Glutamatergic neuron (in vitro differentiated cells): ENCODE measurements at regions not wholly inside any gene's neighbourhood (a gene's known extent, or its start where the extent isn't known, plus 50 kb on each side); places are given as distances from the start of the nearest gene placed in this dataset.
A peak's percentile ranks its signal among the peaks of the same experiment; 100 is the strongest.

Source experiments
- DNase-seq: peaks from one replicate; pipeline ENCODE4 v3.0.0; 2022
- H3K27ac Mint-ChIP-seq: one replicate; pipeline ENCODE4 v1.8.0; 2020; ENCODE audit warnings: mild to moderate bottlenecking, mixed read lengths, inconsistent platforms; ENCODE audit not compliant: unreplicated experiment
- H3K27me3 Mint-ChIP-seq: one replicate; pipeline ENCODE4 v1.8.0; 2020; ENCODE audit warnings: mild to moderate bottlenecking, moderate library complexity, mixed read lengths, inconsistent platforms; ENCODE audit not compliant: unreplicated experiment
- H3K36me3 Mint-ChIP-seq: one replicate; pipeline ENCODE4 v1.8.0; 2020; ENCODE audit warnings: mild to moderate bottlenecking, mixed read lengths, inconsistent platforms; ENCODE audit not compliant: unreplicated experiment
- H3K4me1 Mint-ChIP-seq: one replicate; pipeline ENCODE4 v1.8.0; 2020; ENCODE audit warnings: mild to moderate bottlenecking, low read depth, mixed read lengths, inconsistent platforms; ENCODE audit not compliant: unreplicated experiment
- H3K4me3 Mint-ChIP-seq: one replicate; pipeline ENCODE4 v1.8.0; 2020; ENCODE audit warnings: mild to moderate bottlenecking, mixed read lengths, inconsistent platforms; ENCODE audit not compliant: unreplicated experiment
- H3K9me3 Mint-ChIP-seq: one replicate; pipeline ENCODE4 v1.8.0; 2020; ENCODE audit warnings: mild to moderate bottlenecking, moderate library complexity, mixed read lengths, inconsistent platforms; ENCODE audit not compliant: unreplicated experiment
- CTCF ChIP-seq: fragments of 200-600 bp; sonication (generic); IDR thresholded peaks from one replicate; pipeline ENCODE4 v1.5.0; 2021; ENCODE audit not compliant: partially characterized antibody, unreplicated experiment

GRCh38 chr12:75587340-75588106 lies 76.1 kb upstream of the KRR1 start:
- TF ChIP-seq CTCF: no peak
- H3K27me3 Mint-ChIP-seq: peaks cover 7% of the 10 kb centered on the region
- H3K4me1 Mint-ChIP-seq: peaks cover 49% of the 10 kb centered on the region
- no peak for DNase-seq
- peaks cover 1% of the 10 kb centered on the region for H3K9me3 Mint-ChIP-seq
- peak overlapping the region; percentile 19 for H3K27ac Mint-ChIP-seq
- H3K4me3 Mint-ChIP-seq: no peak overlapping the region
- H3K36me3 Mint-ChIP-seq: no peaks in the 10 kb centered on the region

- DNase-seq: no peak
- Mint-ChIP-seq H3K36me3 (no peaks in the 10 kb centered on the region), H3K4me3 (no peak overlapping the region), H3K4me1 (peaks cover 34% of the 10 kb centered on the region), H3K27me3 (peaks cover 2% of the 10 kb centered on the region), H3K27ac (no peak overlapping the region), H3K9me3 (no peaks in the 10 kb centered on the region)
- no peak for TF ChIP-seq CTCF
Observed at GRCh38 chr12:75585330-75585729, 73.9 kb upstream of the KRR1 start.

- no peaks in the 10 kb centered on the region for H3K36me3 Mint-ChIP-seq
- TF ChIP-seq CTCF: no peak
- no peak overlapping the region for H3K4me3 Mint-ChIP-seq
- H3K9me3 Mint-ChIP-seq: peaks cover 8% of the 10 kb centered on the region
- peaks cover 7% of the 10 kb centered on the region for H3K27me3 Mint-ChIP-seq
- peaks cover 30% of the 10 kb centered on the region for H3K4me1 Mint-ChIP-seq
- H3K27ac Mint-ChIP-seq: no peak overlapping the region
- no peak for DNase-seq
Observed at GRCh38 chr12:75583355-75583754, 71.9 kb upstream of the KRR1 start.

GRCh38 chr12:75581515-75581914 lies 70.1 kb upstream of the KRR1 start:
- Mint-ChIP-seq H3K27me3 (peaks cover 4% of the 10 kb centered on the region), H3K4me1 (peaks cover 23% of the 10 kb centered on the region), H3K36me3 (no peaks in the 10 kb centered on the region), H3K4me3 (no peak overlapping the region), H3K9me3 (peaks cover 8% of the 10 kb centered on the region), H3K27ac (no peak overlapping the region)
- DNase-seq: no peak
- no peak for TF ChIP-seq CTCF

GRCh38 chr12:75579552-75579951 lies 68.1 kb upstream of the KRR1 start:
- Mint-ChIP-seq H3K4me3 (peak overlapping the region; percentile 47), H3K9me3 (peaks cover 8% of the 10 kb centered on the region), H3K4me1 (peaks cover 23% of the 10 kb centered on the region), H3K27ac (peak overlapping the region; percentile 94), H3K36me3 (no peaks in the 10 kb centered on the region), H3K27me3 (peaks cover 4% of the 10 kb centered on the region)
- no peak for TF ChIP-seq CTCF
- no peak for DNase-seq
